ENCODE measurements at regions not wholly inside any gene's neighbourhood (a gene's known extent, or its start where the extent isn't known, plus 50 kb on each side); places are given as distances from the start of the nearest gene placed in this dataset.

DNA sequence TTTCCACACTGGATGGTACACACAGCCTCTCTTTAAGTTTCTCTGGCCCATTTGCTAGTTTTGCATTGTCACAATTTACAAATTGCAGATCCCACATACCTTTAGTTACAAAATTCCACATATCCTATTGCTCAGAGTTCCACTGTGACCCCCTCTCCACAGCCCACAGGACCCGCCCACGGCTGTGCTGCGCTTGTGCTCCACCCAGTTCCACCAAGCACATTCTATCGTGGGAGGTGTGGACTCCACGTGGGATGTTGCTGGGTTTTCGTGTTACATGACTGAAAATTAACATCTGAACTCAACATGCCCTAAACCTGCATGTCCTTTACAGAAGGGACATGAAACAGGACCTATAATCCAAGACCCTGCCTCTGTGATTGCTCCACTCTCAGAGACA lies 423.0 kb downstream of the IRS2 start:
- ChIA-PET POLR2A (no interaction called here), RAD21 (ENCODE audit: low non-redundant PET in 1 of 2, low total read pairs in 2 of 2, uncharacterized antibody in 2 of 2, unreplicated experiment in 2 of 2) (no interaction called here), CTCF (no interaction called here)
- Histone ChIP-seq H3K9ac (ENCODE audit: low read length) (no peak overlapping the region), H3K9me2 (ENCODE audit: insufficient read depth) (no peaks in the 10 kb centered on the region), H3K4me1 (ENCODE audit: control insufficient read depth in 1 of 2, insufficient read depth in 2 of 2, low read length in 2 of 2) (no peaks in the 10 kb centered on the region), H3K27ac (ENCODE audit: low read depth, low read length) (no peak overlapping the region), H2AFZ (ENCODE audit: low read depth, low read length, poor library complexity, severe bottlenecking) (no peak overlapping the region), H3K36me3 (ENCODE audit: control insufficient read depth in 1 of 2, insufficient read depth in 2 of 2, low read length in 2 of 2) (no peaks in the 10 kb centered on the region), H3K4me2 (ENCODE audit: low read length) (no peak overlapping the region), H4K20me1 (ENCODE audit: insufficient read depth) (no peaks in the 10 kb centered on the region), H3K9me3 (ENCODE audit: control insufficient read depth in 1 of 2, insufficient read depth in 1 of 2, low read depth in 1 of 2, low read length in 2 of 2) (peaks cover 0 to 5% of the 10 kb centered on the region in 2 experiments; a peak in 1 of 4 replicates), H3K27me3 (ENCODE audit: insufficient read depth, low read length) (no peaks in the 10 kb centered on the region), H3K79me2 (ENCODE audit: insufficient read depth, low read length) (no peaks in the 10 kb centered on the region), H3K4me3 (replicated peaks in 1 of 2; ENCODE audit: low read depth in 1 of 2, low read length in 2 of 2) (no peak overlapping the region)
- no peak for TF ChIP-seq REST (IDR thresholded peaks at IDR 0.05; ENCODE audit: low read depth)
- TF ChIP-seq SP1 (IDR thresholded peaks at IDR 0.05; ENCODE audit: low read depth) = no peak
- no peak for TF ChIP-seq CTCF (IDR thresholded peaks at IDR 0.05 in 2 of 3, conservative IDR thresholded peaks at IDR 0.05 in 1 of 3; ENCODE audit: borderline replicate concordance in 1 of 3, insufficient read depth in 1 of 3, low read depth in 2 of 3, low read length in 2 of 3)
- TF ChIP-seq TCF7L2 (IDR thresholded peaks at IDR 0.05; ENCODE audit: borderline replicate concordance, extremely low read depth, insufficient read depth, insufficient read length) = no peak
- no peak for TF ChIP-seq EZH2phosphoT487 (IDR thresholded peaks at IDR 0.05; ENCODE audit: borderline replicate concordance)
- no peak for TF ChIP-seq POLR2AphosphoS5 (IDR thresholded peaks at IDR 0.05; ENCODE audit: low read depth, low read length)
- TF ChIP-seq RAD21 (IDR thresholded peaks at IDR 0.05; ENCODE audit: low read depth) = no peak
- no peak for TF ChIP-seq CBX3 (IDR thresholded peaks at IDR 0.05; ENCODE audit: low read depth)
- TF ChIP-seq, protein P1, sequence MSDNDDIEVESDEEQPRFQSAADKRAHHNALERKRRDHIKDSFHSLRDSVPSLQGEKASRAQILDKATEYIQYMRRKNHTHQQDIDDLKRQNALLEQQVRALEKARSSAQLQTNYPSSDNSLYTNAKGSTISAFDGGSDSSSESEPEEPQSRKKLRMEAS (IDR thresholded peaks at IDR 0.05) = no peak
- intact Hi-C loops (cut with micrococcal nuclease) = no loop called here
- no TSS peak for BruUV-seq (replicated peaks)
- no peak for ATAC-seq
- no peak for DNase-seq (ENCODE audit: low read depth, low spot score)

Measured in HCT116 (cell line).